ENCODE measurements at regions not wholly inside any gene's neighbourhood (a gene's known extent, or its start where the extent isn't known, plus 50 kb on each side); places are given as distances from the start of the nearest gene placed in this dataset.

GRCh38 chr3:154656486-154656885 is 226.5 kb upstream of the GPR149 start:
- TF ChIP-seq CTCF (IDR thresholded peaks at IDR 0.05) (no peak), EZH2 (IDR thresholded peaks at IDR 0.05; ENCODE audit: borderline replicate concordance, insufficient read depth, low read depth, low read length, poor library complexity, severe bottlenecking) (no peak)

All from B cell (primary cell).